ENCODE measurements at regions not wholly inside any gene's neighbourhood (a gene's known extent, or its start where the extent isn't known, plus 50 kb on each side); places are given as distances from the start of the nearest gene placed in this dataset.

DNA sequence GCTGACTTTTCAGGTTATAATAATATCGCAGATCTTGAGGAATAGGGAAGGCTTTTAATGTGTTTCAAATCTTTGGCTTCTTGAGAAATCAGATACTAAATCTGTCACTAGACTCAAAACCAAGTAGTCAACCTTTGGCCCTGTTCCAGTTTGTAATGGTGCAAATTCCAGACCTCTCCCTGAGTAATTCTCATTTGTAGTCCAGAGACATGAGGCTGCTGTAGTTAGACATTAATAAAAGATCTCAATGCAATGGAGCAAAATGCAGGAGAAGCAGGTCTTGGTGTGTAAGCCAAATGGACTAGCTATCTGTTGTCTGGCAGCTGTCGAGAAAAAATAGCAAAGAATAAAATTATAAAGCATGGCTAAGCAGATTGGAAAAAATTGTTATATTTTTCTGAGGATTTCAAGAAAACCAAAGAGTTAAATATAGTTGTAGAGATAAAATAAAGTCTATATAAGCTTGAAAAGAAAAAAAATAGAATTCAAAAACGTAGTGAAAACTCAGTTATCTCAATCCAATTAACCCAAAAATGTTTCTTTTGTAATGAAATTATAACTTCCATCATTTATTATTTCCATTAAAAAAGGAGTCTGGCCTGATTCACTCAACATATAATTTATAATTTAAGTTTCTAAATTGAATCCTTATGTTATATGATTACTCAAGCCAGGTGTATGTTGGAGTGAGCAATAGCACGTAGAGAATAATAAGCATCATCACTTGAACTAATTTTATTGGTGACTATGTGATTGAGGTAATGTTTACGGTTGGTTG is 161.5 kb upstream of the ADGRB3 start:
- TF ChIP-seq ZNF670 (tag by site-specific recombination; IDR thresholded peaks at IDR 0.05; ENCODE audit: low read depth), result no peak
- TF ChIP-seq, protein P1, sequence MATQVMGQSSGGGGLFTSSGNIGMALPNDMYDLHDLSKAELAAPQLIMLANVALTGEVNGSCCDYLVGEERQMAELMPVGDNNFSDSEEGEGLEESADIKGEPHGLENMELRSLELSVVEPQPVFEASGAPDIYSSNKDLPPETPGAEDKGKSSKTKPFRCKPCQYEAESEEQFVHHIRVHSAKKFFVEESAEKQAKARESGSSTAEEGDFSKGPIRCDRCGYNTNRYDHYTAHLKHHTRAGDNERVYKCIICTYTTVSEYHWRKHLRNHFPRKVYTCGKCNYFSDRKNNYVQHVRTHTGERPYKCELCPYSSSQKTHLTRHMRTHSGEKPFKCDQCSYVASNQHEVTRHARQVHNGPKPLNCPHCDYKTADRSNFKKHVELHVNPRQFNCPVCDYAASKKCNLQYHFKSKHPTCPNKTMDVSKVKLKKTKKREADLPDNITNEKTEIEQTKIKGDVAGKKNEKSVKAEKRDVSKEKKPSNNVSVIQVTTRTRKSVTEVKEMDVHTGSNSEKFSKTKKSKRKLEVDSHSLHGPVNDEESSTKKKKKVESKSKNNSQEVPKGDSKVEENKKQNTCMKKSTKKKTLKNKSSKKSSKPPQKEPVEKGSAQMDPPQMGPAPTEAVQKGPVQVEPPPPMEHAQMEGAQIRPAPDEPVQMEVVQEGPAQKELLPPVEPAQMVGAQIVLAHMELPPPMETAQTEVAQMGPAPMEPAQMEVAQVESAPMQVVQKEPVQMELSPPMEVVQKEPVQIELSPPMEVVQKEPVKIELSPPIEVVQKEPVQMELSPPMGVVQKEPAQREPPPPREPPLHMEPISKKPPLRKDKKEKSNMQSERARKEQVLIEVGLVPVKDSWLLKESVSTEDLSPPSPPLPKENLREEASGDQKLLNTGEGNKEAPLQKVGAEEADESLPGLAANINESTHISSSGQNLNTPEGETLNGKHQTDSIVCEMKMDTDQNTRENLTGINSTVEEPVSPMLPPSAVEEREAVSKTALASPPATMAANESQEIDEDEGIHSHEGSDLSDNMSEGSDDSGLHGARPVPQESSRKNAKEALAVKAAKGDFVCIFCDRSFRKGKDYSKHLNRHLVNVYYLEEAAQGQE (tag by site-specific recombination; IDR thresholded peaks at IDR 0.05), result no peak

Data from HEK293 (cell line).